HepG2 (cell line): ENCODE measurements at regions not wholly inside any gene's neighbourhood (a gene's known extent, or its start where the extent isn't known, plus 50 kb on each side); places are given as distances from the start of the nearest gene placed in this dataset.

ENCODE experiments used
- ATAC-seq: fragments of 200-7000 bp; cut with Tn5 transposase; 3 replicates; pipeline ENCODE4 v1.9.1; 2020; ENCODE audit warnings: mild to moderate bottlenecking, moderate library complexity
- BruUV-seq: library from RNA; stranded (reverse); fragments of 400-500 nt; replicated peaks from 2 replicates; lab custom pipeline; 2021; lab: Mats Ljungman, UMichigan
- CTCF ChIA-PET: fragments of 300-600 bp; formaldehyde crosslinking; extraction: SDS; loops from one replicate; lab custom pipeline; 2021; ENCODE audit warnings: low total read pairs, inconsistent platforms, low intra/inter-chr PET ratio; lab: Yijun Ruan, JAX
- POLR2A ChIA-PET: fragments of 350-600 bp; sonication (Branson Sonifier 250); formaldehyde crosslinking; loops from one replicate; lab custom pipeline; 2020; ENCODE audit warnings: antibody characterized with exemption, inconsistent platforms; lab: Yijun Ruan, JAX
- DNase-seq: peaks from one replicate; pipeline ENCODE4 v3.0.0-alpha.2; 2015; ENCODE audit warnings: low spot score
- FAIRE-seq: peaks from 3 replicates; lab custom pipeline; 2011; peaks lifted over from hg19 to GRCh38; lab: Jason Lieb, UNC
- H2AFZ ChIP-seq: one replicate; pipeline ENCODE4 v1.6.1; 2011; ENCODE audit warnings: low read length, inconsistent platforms
- H3K27ac ChIP-seq: fragments of 300-600 bp; 3 replicates; pipeline ENCODE4 v1.8.0; 2011; ENCODE audit warnings: mixed run types, mild to moderate bottlenecking, mixed read lengths, low read length, inconsistent platforms; ENCODE audit not compliant: insufficient read depth; ENCODE audit errors: extremely low read length
- H3K27me3 ChIP-seq, 2 experiments: fragments of 200-600 bp in 1 of 2; 2 replicates in 1 of 2; 3 replicates in 1 of 2; pipeline versions ENCODE4 v1.6.0 to v1.8.0; 2011; ENCODE audit warnings: low read length in 2 of 2, mild to moderate bottlenecking in 2 of 2, moderate library complexity in 2 of 2, inconsistent platforms in 1 of 2; ENCODE audit not compliant: insufficient read depth in 2 of 2, control insufficient read depth in 1 of 2
- H3K36me3 ChIP-seq, 2 experiments: fragments of 200-600 bp in 1 of 2; replicated peaks in 1 of 2; 2 replicates in 1 of 2; 3 replicates in 1 of 2; pipeline versions ENCODE4 v1.5.1 to v1.8.0; 2011; ENCODE audit warnings: low read length in 2 of 2, inconsistent platforms in 1 of 2; ENCODE audit not compliant: insufficient read depth in 2 of 2, control insufficient read depth in 1 of 2
- H3K4me1 ChIP-seq: 2 replicates; pipeline ENCODE4 v1.5.1; 2012; ENCODE audit warnings: low read length, inconsistent platforms; ENCODE audit not compliant: insufficient read depth
- H3K4me2 ChIP-seq: 2 replicates; pipeline ENCODE4 v1.6.0; 2011; ENCODE audit warnings: low read depth, low read length, inconsistent platforms
- H3K4me3 ChIP-seq, 3 experiments: fragments of 200-600 bp in 1 of 3; sonication (generic), shearing (Covaris generic) in 1 of 3; replicated peaks in 1 of 3; 2 replicates each; pipeline ENCODE4 v1.5.1; 2011 to 2016; ENCODE audit warnings: low read length in 3 of 3, inconsistent platforms in 2 of 3, low read depth in 2 of 3, mild to moderate bottlenecking in 2 of 3, control low read depth in 1 of 3, mixed read lengths in 1 of 3; ENCODE audit not compliant: insufficient read depth in 1 of 3
- H3K79me2 ChIP-seq: one replicate; pipeline ENCODE4 v1.6.1; 2011; ENCODE audit warnings: low read length, inconsistent platforms; ENCODE audit not compliant: insufficient read depth
- H3K9ac ChIP-seq: 2 replicates; pipeline ENCODE4 v1.6.0; 2011; ENCODE audit warnings: mild to moderate bottlenecking, low read depth, low read length, inconsistent platforms; ENCODE audit not compliant: insufficient read depth
- H3K9me3 ChIP-seq: 2 replicates; pipeline ENCODE4 v1.5.1; 2012; ENCODE audit warnings: mild to moderate bottlenecking, low read length
- H4K20me1 ChIP-seq: 2 replicates; pipeline ENCODE4 v1.6.0; 2011; ENCODE audit warnings: inconsistent platforms, mild to moderate bottlenecking, low read length, moderate library complexity; ENCODE audit not compliant: insufficient read depth
- CREBL2 ChIP-seq: sonication (generic); formaldehyde crosslinking; IDR thresholded peaks from 2 replicates; pipeline ENCODE4 v1.8.1; 2023; ENCODE audit warnings: missing genetic modification reagents, mild to moderate bottlenecking, borderline replicate concordance
- ETV5 ChIP-seq: IDR thresholded peaks from 2 replicates; pipeline ENCODE4 v1.6.1; 2018; ENCODE audit warnings: missing biosample characterization, missing genetic modification reagents, inconsistent platforms, borderline replicate concordance
- FOSL2 ChIP-seq: sonication (generic); formaldehyde crosslinking; IDR thresholded peaks from 2 replicates; pipeline ENCODE4 v1.4.0; 2020; ENCODE audit warnings: missing genetic modification reagents
- FOXC1 ChIP-seq: sonication (generic); formaldehyde crosslinking; IDR thresholded peaks from 2 replicates; pipeline ENCODE4 v1.8.0; 2022; ENCODE audit warnings: mild to moderate bottlenecking, missing genetic modification reagents, borderline replicate concordance
- HOXA7 ChIP-seq: sonication (generic); formaldehyde crosslinking; IDR thresholded peaks from 2 replicates; pipeline ENCODE4 v1.8.1; 2022; ENCODE audit warnings: mild to moderate bottlenecking, missing genetic modification reagents, moderate library complexity
- KDM5A ChIP-seq: fragments of 200-600 bp; sonication (generic); IDR thresholded peaks from 2 replicates; pipeline ENCODE4 v1.7.0; 2018; ENCODE audit warnings: antibody characterized with exemption, mild to moderate bottlenecking, low read length, borderline replicate concordance
- KLF11 ChIP-seq: IDR thresholded peaks from 2 replicates; pipeline ENCODE4 v1.6.1; 2016; ENCODE audit warnings: missing compliant biosample characterization
- MAFK ChIP-seq, 2 experiments: IDR thresholded peaks in 1 of 2; conservative IDR thresholded peaks in 1 of 2; 2 replicates each; pipeline ENCODE4 v1.6.1; 2011; ENCODE audit warnings: improper control_type of control experiment in 2 of 2, low read length in 2 of 2
- MED13 ChIP-seq: sonication (generic); formaldehyde crosslinking; IDR thresholded peaks from 2 replicates; pipeline ENCODE4 v1.5.0; 2020; ENCODE audit warnings: missing genetic modification reagents
- MTF1 ChIP-seq: sonication (generic); formaldehyde crosslinking; IDR thresholded peaks from 2 replicates; pipeline ENCODE4 v1.5.0; 2020; ENCODE audit warnings: missing genetic modification reagents
- MZF1 ChIP-seq: sonication (generic); formaldehyde crosslinking; IDR thresholded peaks from 2 replicates; pipeline ENCODE4 v1.8.1; 2023; ENCODE audit warnings: mild to moderate bottlenecking, missing genetic modification reagents, borderline replicate concordance
- NFATC3 ChIP-seq: sonication (generic); formaldehyde crosslinking; IDR thresholded peaks from 2 replicates; pipeline ENCODE4 v1.5.1; 2020; ENCODE audit warnings: mild to moderate bottlenecking, missing genetic modification reagents
- NFE2L2 ChIP-seq: fragments of 150-350 bp; IDR thresholded peaks from 2 replicates; pipeline ENCODE4 v1.6.1; 2014; ENCODE audit warnings: low read length
- PHF20 ChIP-seq: sonication (generic); formaldehyde crosslinking; IDR thresholded peaks from 2 replicates; pipeline ENCODE4 v1.5.0; 2020; ENCODE audit warnings: mild to moderate bottlenecking, missing genetic modification reagents
- SMAD9 ChIP-seq: sonication (generic); formaldehyde crosslinking; IDR thresholded peaks from 2 replicates; pipeline ENCODE4 v1.5.1; 2020; ENCODE audit warnings: mild to moderate bottlenecking, missing genetic modification reagents
- XBP1 ChIP-seq: sonication (generic); formaldehyde crosslinking; IDR thresholded peaks from 2 replicates; pipeline ENCODE4 v1.5.0; 2020; ENCODE audit warnings: missing genetic modification reagents
- ZIK1 ChIP-seq: sonication (generic); formaldehyde crosslinking; IDR thresholded peaks from 2 replicates; pipeline ENCODE4 v1.5.0; 2020; ENCODE audit warnings: mild to moderate bottlenecking, low read depth, missing genetic modification reagents, borderline replicate concordance
- ZNF251 ChIP-seq: sonication (generic); formaldehyde crosslinking; IDR thresholded peaks from 2 replicates; pipeline ENCODE4 v1.9.0; 2021; ENCODE audit warnings: mild to moderate bottlenecking, missing genetic modification reagents
- ZNF3 ChIP-seq: IDR thresholded peaks from 2 replicates; pipeline ENCODE4 v1.7.0; 2017; ENCODE audit warnings: inconsistent platforms
- ZNF331 ChIP-seq: sonication (generic); formaldehyde crosslinking; IDR thresholded peaks from 2 replicates; pipeline ENCODE4 v1.4.0; 2020; ENCODE audit warnings: missing genetic modification reagents
- ZNF550 ChIP-seq: sonication (generic); formaldehyde crosslinking; IDR thresholded peaks from 2 replicates; pipeline ENCODE4 v1.4.0; 2020; ENCODE audit warnings: mild to moderate bottlenecking, missing genetic modification reagents, borderline replicate concordance
- ZNF556 ChIP-seq: sonication (generic); formaldehyde crosslinking; IDR thresholded peaks from 2 replicates; pipeline ENCODE4 v1.4.0; 2020; ENCODE audit warnings: mild to moderate bottlenecking, missing genetic modification reagents, borderline replicate concordance
- ZNF772 ChIP-seq: sonication (generic); formaldehyde crosslinking; IDR thresholded peaks from 2 replicates; pipeline ENCODE4 v1.5.0; 2020; ENCODE audit warnings: mild to moderate bottlenecking, missing genetic modification reagents
- WGBS: methylation state at CpG from one replicate; pipeline ENCODE4 v1.1.6; 2017; ENCODE audit warnings: low lambda C conversion rate; 5-methylcytosine and 5-hydroxymethylcytosine counted together
- in situ Hi-C: cut with HindIII; loops from 2 replicates; pipeline ENCODE4 v1.10.0; 2017; ENCODE audit warnings: low pct_unique_long_range_greater_than_20kb; ENCODE audit not compliant: extremely low pct_ligation_motif_present
- intact Hi-C: fragments of 100-400 bp; cut with micrococcal nuclease; formaldehyde crosslinking; loops from one replicate; pipeline ENCODE4 v1.10.0; 2022; ENCODE audit not compliant: unreplicated experiment

DNA sequence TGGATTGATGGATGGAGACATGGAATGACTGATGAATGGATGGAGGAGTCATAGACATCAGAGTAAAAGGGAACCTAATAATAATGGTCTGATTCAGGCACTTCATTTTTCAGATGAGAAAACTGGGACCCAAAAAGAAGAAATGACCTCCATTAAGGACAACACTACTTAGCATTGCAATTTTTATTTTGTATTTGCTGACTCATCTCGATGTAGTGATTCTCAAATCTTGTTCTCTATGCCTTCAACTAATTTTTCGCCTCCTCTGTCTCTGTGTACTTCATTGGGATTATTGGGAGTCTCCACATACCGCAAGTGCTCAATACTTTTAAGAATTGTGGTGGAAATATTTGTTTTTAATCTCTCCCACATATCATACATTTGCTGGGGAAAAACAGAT lies 446.2 kb upstream of the FSHR start:
- POLR2A ChIA-PET = no interaction called here
- no TSS peak for BruUV-seq
- TF ChIP-seq ZNF556 (no peak), XBP1 (CRISPR knock-in tag) (no peak), ZNF331 (CRISPR knock-in tag) (no peak), ETV5 (CRISPR knock-in tag) (no peak), NFE2L2 (0 out of 2 replicates have a peak, but pooled peaks have one; percentile 38), SMAD9 (CRISPR knock-in tag) (no peak), FOSL2 (CRISPR knock-in tag) (no peak), KLF11 (CRISPR knock-in tag) (no peak), PHF20 (CRISPR knock-in tag) (no peak), NFATC3 (CRISPR knock-in tag) (no peak), KDM5A (no peak), ZNF550 (CRISPR knock-in tag) (no peak), MED13 (CRISPR knock-in tag) (no peak), ZIK1 (CRISPR knock-in tag) (no peak), MAFK (conservative IDR thresholded peaks at IDR 0.05 in 1 of 2, IDR thresholded peaks at IDR 0.05 in 1 of 2; ENCODE audit: low read length in 2 of 2) (peak; percentile 86 to 92), ZNF3 (CRISPR knock-in tag) (no peak), FOXC1 (no peak), HOXA7 (no peak), CREBL2 (CRISPR knock-in tag) (no peak), MZF1 (CRISPR knock-in tag) (no peak), ZNF772 (CRISPR knock-in tag) (no peak), ZNF251 (no peak), MTF1 (CRISPR knock-in tag) (no peak)

More for the DNA sequence above, 446.2 kb upstream of the FSHR start:
- intact Hi-C loops = loop anchor here (10.0 kb wide), 1 partner anchor 684 kb away; no protein-coding TSS in a partner anchor
- no peak overlapping the region for H3K4me2 ChIP-seq
- in situ Hi-C loops = loop anchor here (25.0 kb wide), 1 partner anchor 812 kb away; no protein-coding TSS in a partner anchor
- CTCF ChIA-PET = no interaction called here
- H3K4me1 ChIP-seq = no peaks in the 10 kb centered on the region
- no peaks in the 10 kb centered on the region for H3K79me2 ChIP-seq
- no peak overlapping the region for H2AFZ ChIP-seq
- H4K20me1 ChIP-seq = no peaks in the 10 kb centered on the region
- WGBS = 9% methylated on average over 3 of the region's 3 CpGs
- peaks cover 2% of the 10 kb centered on the region; the same call in 1 of the 2 replicates for H3K9me3 ChIP-seq
- no peaks in the 10 kb centered on the region for H3K27me3 ChIP-seq
- ATAC-seq (no peak), DNase-seq (no peak), FAIRE-seq (no peak)
- H3K4me3 ChIP-seq = no peak overlapping the region
- H3K27ac ChIP-seq = no peak overlapping the region
- H3K36me3 ChIP-seq = no peaks in the 10 kb centered on the region
- H3K9ac ChIP-seq = no peak overlapping the region
